NK-92 (cell line): ENCODE measurements at regions not wholly inside any gene's neighbourhood (a gene's known extent, or its start where the extent isn't known, plus 50 kb on each side); places are given as distances from the start of the nearest gene placed in this dataset.

Experiments
- DNase-seq: peaks from one replicate; lab custom pipeline; 2025; ENCODE audit not compliant: unreplicated experiment; lab: John Stamatoyannopoulos, UW

- no peak for DNase-seq
Measured at GRCh38 chr2:12052796-12053195, 306.4 kb downstream of the LPIN1 start.

- no peak for DNase-seq
Measured at GRCh38 chr2:12054956-12055618, 308.7 kb downstream of the LPIN1 start.

DNA sequence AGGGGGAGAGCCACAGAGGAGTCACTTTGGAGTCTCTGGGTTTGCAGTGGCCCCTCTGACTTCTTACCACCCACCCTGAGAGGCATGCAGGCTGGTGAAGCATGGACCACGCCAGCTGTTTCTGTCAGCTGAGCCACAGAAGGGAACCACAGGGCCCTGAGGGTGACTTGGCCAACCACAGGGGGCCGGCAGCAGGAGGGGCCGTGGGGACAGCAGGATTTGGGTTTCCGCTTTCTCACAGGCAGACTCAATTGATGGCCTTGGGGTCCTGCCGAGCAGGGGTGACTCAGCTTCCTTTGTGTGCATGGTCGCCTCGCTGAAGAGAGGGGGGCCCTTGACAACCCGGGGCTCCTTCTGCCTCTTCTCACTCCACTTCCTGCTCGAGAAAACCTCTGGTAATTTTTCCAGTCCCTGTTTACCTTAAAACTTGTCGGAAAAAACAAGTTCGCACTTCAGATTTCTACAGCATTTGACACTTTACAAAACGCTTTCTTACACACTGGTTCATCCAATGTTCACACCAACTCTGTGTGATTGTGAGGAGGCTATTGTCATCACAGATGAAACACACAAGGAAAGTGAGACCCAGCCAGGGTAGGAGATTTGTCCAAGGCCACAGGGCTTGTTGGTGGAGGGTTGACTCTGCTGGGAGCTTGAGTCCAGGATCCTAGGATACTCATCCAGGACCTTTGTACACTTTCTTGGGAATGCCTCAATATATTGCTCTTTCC lies 311.2 kb downstream of the LPIN1 start:
- no peak for DNase-seq

GRCh38 chr2:12059616-12060441 lies 313.4 kb downstream of the LPIN1 start:
- DNase-seq, result no peak

DNA sequence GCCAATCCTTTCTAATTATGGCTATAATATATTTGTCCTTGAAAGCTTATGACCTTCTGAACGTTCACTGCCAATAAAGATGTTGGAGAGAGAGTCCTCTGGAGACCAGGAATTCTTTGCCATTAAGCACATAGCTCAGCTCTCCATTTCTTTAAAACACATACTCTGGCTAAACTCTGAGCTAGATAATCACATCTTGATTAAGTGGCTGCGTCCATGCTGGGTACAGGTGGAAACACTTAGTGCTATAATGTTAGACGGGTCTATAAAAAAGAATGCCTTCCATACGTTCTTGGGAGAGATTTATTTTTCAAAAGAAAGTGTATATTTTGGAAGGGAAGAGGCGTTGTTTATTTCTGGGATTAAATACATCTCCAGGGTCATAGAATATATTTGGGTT lies 314.5 kb downstream of the LPIN1 start:
- no peak for DNase-seq

DNA sequence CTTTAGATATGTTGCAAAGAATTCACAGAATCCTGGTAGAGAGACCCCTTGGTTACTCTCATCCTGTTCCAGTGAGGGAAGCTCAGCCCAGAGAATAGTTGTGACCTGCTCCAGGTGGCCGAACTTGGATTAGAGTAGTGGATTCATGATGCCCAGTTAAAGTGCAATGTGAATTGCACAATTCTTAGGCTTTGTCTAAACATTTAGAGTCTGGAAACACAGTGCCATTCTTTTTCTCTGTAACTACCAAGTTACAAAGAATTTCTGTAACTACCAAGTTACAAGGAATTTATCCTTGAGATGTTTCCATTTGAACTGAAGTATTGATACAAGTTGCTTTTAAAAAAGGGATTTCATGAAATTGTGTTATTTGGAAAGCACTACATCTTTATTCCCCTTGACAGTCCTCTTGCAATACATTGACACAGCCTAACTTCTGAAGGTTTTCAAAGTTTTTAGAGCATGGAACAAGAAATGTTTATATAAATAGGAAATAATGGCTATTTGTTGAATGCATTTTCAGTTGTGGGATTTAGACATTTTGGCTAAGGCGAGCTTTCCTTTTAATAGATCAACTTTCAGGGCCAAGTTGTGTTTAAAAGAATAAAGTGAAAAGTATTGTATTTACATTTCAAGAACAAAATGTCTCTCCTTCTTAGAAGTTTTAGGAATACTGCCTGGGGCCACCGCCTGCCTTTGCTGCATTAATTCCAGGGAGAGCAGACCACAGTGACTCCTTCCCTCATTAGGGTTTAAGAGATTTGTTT lies 315.0 kb downstream of the LPIN1 start:
- no peak for DNase-seq

GRCh38 chr2:12062053-12062395 lies 315.6 kb downstream of the LPIN1 start:
- no peak for DNase-seq

GRCh38 chr2:12063210-12063609 lies 316.8 kb downstream of the LPIN1 start:
- no peak for DNase-seq

GRCh38 chr2:12064153-12064552 lies 317.7 kb downstream of the LPIN1 start:
- DNase-seq, result no peak

- DNase-seq, result no peak
Measured at GRCh38 chr2:12066116-12066515, 319.7 kb downstream of the LPIN1 start.

DNA sequence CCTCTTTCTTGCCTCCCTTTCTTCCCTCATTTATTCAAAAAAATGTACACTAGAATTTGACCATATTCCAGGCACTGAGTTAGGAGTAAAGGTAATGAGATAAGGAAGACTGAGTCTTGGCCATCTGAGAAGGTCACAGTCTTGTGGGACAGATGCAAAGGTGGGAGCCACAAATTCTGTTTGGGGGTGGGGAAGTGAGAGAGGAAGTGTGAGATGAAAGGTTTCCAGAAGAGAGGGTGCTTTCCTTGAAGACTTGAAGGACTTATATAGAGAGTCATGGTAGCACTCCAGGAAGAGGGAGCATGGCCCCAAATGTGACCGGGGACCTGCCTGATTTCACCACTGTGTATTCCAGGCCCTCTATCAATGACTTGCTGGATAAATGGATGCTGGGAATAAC lies 320.6 kb downstream of the LPIN1 start:
- no peak for DNase-seq

DNA sequence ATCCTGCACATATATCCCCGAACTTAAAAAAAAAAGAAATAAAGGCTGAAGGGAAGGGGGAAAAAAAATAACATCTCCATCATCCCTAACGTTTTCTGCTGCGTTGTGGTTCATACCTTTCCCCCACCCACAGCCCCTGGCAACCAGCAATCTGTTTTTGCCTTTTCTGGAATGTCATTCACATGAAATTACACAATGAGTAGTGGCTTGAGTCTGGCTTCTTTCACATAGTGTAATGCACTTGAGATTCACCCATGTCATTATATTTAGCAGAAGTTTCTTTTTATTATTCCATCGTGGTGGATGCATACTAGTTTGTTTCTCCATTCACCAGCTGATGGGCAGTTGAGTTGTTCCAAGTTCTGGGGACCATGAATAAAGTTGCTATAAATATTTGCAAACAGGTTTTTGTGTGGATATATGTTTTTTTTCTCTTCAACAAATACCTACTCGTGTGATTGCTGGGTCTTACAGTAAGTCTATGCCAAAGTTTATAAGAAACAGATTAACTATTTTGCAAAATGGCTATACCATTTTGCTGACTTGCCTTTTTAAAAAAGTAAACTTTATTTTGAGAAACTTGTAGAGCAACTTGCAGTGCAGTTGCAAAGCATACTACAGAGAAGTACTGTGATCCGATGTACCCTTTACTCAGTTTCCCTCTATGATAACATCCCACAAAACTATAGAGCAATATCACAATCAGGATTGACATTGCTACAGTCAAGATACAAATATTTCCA lies 322.5 kb downstream of the LPIN1 start:
- DNase-seq, result no peak

GRCh38 chr2:12070153-12070552 lies 323.7 kb downstream of the LPIN1 start:
- no peak for DNase-seq

GRCh38 chr2:12070581-12070980 lies 324.1 kb downstream of the LPIN1 start:
- DNase-seq, result no peak

DNA sequence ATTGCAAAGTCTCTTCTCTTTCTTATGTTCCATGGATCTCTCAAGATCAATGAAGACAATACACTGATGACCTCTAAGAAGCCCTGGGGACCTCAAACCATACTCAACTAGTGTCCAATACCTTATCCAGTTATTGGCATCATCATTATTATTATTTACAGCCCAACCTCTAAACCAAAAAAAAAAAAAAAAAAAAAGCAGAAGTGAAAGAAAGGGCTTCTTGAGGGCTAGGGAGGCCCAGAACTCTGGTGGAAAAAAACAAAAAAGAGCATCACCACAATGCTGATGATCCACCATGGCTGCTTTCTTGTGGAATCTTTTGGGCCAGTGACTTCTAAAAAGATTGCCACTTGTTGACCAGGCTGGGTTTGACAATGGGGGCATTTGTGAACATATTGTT lies 324.9 kb downstream of the LPIN1 start:
- no peak for DNase-seq

DNA sequence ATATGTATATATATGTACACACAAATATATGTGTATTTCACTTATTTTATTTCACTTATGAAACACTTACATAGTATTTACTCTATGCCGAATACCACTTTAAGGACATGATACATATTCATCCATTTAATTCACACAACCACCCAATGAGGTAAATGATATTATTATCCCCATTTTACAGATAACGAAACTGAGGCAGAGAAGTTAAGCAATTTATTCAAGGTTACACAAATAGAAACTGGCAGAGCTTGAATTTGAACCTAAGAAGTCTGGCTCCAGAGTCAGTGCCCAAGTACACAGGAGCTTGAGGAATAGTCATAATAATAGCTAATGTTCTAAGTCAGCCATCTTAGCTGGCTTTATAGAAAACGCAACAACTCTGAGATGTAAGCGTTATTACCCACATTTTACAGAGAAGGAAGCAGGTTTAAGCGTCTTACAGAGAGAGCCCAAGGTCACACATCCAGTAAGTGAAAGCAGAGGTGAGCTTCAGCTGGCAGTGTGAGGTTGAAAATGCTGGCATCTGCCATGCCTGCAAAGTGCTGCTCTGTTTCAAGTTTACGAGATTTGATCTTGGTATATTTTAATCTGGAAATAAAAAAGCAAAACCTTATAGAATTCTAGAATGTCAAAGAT lies 326.9 kb downstream of the LPIN1 start:
- no peak for DNase-seq

GRCh38 chr2:12074126-12074844 lies 327.9 kb downstream of the LPIN1 start:
- no peak for DNase-seq

DNA sequence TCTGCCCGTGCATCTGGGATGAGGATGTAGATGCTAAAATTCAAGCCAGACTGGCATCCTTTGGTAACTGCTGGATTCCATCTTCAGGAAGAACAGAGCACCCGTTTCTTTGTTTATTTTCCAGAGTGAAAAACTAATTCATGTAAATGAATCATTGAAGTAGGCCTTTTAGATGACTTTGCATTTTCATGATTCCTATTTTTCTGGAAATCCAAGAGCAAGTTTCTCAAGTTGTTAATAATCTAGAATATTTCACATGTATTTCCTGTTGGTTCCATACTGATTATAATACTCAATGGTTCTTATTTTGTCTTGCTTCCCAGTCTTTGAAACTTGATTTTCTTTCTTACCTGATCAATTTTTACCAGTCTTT lies 328.4 kb downstream of the LPIN1 start:
- DNase-seq, result no peak

- DNase-seq, result no peak
Measured at GRCh38 chr2:12075603-12076002, 329.2 kb downstream of the LPIN1 start.

DNA sequence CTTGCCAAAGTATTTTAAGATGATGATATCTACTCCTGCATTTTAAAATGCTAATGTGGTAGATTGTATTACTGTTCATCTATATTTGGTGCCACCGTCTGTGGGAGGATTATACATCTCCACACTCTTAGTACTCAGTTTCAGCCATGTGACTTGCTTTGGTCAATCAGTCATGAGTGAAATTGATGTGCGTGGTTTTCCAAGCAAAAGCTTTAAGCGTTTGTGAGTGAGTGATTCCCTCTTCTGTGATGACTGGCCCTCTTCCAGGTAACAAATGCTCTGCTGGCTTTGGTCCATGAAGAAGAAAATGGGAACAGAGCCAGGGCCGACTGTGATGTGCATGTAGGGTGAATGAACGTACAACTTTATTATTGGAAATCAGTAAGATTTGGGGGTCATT lies 330.4 kb downstream of the LPIN1 start:
- DNase-seq, result no peak
